ENCODE measurements at regions not wholly inside any gene's neighbourhood (a gene's known extent, or its start where the extent isn't known, plus 50 kb on each side); places are given as distances from the start of the nearest gene placed in this dataset.
A peak's percentile ranks its signal among the peaks of the same experiment; 100 is the strongest.

- TF ChIP-seq CTCF (IDR thresholded peaks at IDR 0.05; ENCODE audit: extremely low read depth, insufficient read depth, missing control alignments): no peak
- in situ Hi-C loops (cut with MboI; ENCODE audit: low pct_unique_long_range_greater_than_20kb, low sequenced_read_pairs, unreplicated experiment): no loop called here
- no peak for DNase-seq (ENCODE audit: low spot score)
These were observed 112.1 kb upstream of the ARL4C start for GRCh38 chr2:234608946-234609345.

GRCh38 chr2:234607691-234608090 lies 110.8 kb upstream of the ARL4C start:
- DNase-seq (ENCODE audit: low spot score): no peak
- no peak for TF ChIP-seq CTCF (IDR thresholded peaks at IDR 0.05; ENCODE audit: extremely low read depth, insufficient read depth, missing control alignments)
- in situ Hi-C loops (cut with MboI; ENCODE audit: low pct_unique_long_range_greater_than_20kb, low sequenced_read_pairs, unreplicated experiment): no loop called here

DNA sequence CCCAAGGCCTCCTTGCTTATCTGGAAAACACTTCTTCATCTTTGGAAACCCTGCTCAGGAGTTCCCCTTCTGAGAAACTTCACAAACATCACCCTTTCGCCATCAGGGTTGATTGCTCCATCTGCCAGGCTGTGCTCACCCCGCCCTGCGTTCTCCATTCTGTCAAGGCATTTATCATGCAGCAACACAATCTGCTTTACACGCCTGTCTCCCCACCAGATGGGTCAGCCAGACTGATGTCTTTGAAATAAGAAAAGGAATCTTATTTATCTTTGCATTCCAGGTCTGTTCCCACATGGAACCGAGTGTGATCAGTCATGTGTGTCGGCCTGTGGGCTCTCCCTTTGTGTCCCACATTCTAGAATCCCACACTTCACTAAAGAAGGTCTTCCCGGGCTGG lies 110.0 kb upstream of the ARL4C start:
- no peak for DNase-seq (ENCODE audit: low spot score)
- in situ Hi-C loops (cut with MboI; ENCODE audit: low pct_unique_long_range_greater_than_20kb, low sequenced_read_pairs, unreplicated experiment): no loop called here
- TF ChIP-seq CTCF (IDR thresholded peaks at IDR 0.05; ENCODE audit: extremely low read depth, insufficient read depth, missing control alignments): no peak

- no peak for DNase-seq (ENCODE audit: low spot score)
- in situ Hi-C loops (cut with MboI; ENCODE audit: low pct_unique_long_range_greater_than_20kb, low sequenced_read_pairs, unreplicated experiment): no loop called here
- TF ChIP-seq CTCF (IDR thresholded peaks at IDR 0.05; ENCODE audit: extremely low read depth, insufficient read depth, missing control alignments): peak; percentile 18
These were observed 106.7 kb upstream of the ARL4C start for GRCh38 chr2:234603619-234604018.

- TF ChIP-seq CTCF (IDR thresholded peaks at IDR 0.05; ENCODE audit: extremely low read depth, insufficient read depth, missing control alignments): no peak
- no peak for DNase-seq (ENCODE audit: low spot score)
- in situ Hi-C loops (cut with MboI; ENCODE audit: low pct_unique_long_range_greater_than_20kb, low sequenced_read_pairs, unreplicated experiment): no loop called here
These were observed 104.3 kb upstream of the ARL4C start for GRCh38 chr2:234601213-234601612.

- TF ChIP-seq CTCF (IDR thresholded peaks at IDR 0.05; ENCODE audit: extremely low read depth, insufficient read depth, missing control alignments): no peak
- DNase-seq (ENCODE audit: low spot score): no peak
- in situ Hi-C loops (cut with MboI; ENCODE audit: low pct_unique_long_range_greater_than_20kb, low sequenced_read_pairs, unreplicated experiment): no loop called here
These were observed 100.6 kb upstream of the ARL4C start for GRCh38 chr2:234597576-234597861.

All from GM13977 (cell line).